MM.1S (cell line): ENCODE measurements at regions not wholly inside any gene's neighbourhood (a gene's known extent, or its start where the extent isn't known, plus 50 kb on each side); places are given as distances from the start of the nearest gene placed in this dataset.

Experiments used
- DNase-seq: peaks from one replicate; pipeline ENCODE4 v3.0.0-alpha.2; 2015
- H2AFZ ChIP-seq: fragments of 300-600 bp; sonication (generic); 2 replicates; pipeline ENCODE4 v1.6.0; 2016; ENCODE audit warnings: antibody characterized with exemption, low read length
- H3F3A ChIP-seq: fragments of 300-600 bp; sonication (generic); 2 replicates; pipeline ENCODE4 v1.6.1; 2016; ENCODE audit warnings: mild to moderate bottlenecking, antibody characterized with exemption, low read length, moderate library complexity, mixed read lengths; ENCODE audit not compliant: insufficient read depth
- H3K27ac ChIP-seq: fragments of 300-600 bp; sonication (generic); 2 replicates; pipeline ENCODE4 v1.5.1; 2016; ENCODE audit warnings: mild to moderate bottlenecking, low read length
- H3K27me3 ChIP-seq: fragments of 300-600 bp; sonication (generic); replicated peaks from 2 replicates; pipeline ENCODE4 v1.6.0; 2016; ENCODE audit warnings: low read length; ENCODE audit not compliant: insufficient read depth
- H3K36me3 ChIP-seq: fragments of 300-600 bp; sonication (generic); replicated peaks from 2 replicates; pipeline ENCODE4 v1.6.1; 2016; ENCODE audit warnings: mild to moderate bottlenecking, low read length, mixed read lengths; ENCODE audit not compliant: insufficient read depth
- H3K4me1 ChIP-seq: fragments of 300-600 bp; sonication (generic); 2 replicates; pipeline ENCODE4 v1.6.1; 2016; ENCODE audit warnings: low read length, mixed read lengths
- H3K4me2 ChIP-seq: fragments of 300-600 bp; sonication (generic); 2 replicates; pipeline ENCODE4 v1.6.0; 2016; ENCODE audit warnings: low read depth, low read length
- H3K4me3 ChIP-seq: fragments of 300-600 bp; sonication (generic); 2 replicates; pipeline ENCODE4 v1.5.1; 2016; ENCODE audit warnings: low read length, mixed read lengths
- H3K79me2 ChIP-seq: fragments of 300-600 bp; sonication (generic); 2 replicates; pipeline ENCODE4 v1.6.1; 2016; ENCODE audit warnings: mixed run types, low read length, mixed read lengths
- H3K9ac ChIP-seq: fragments of 300-600 bp; sonication (generic); 2 replicates; pipeline ENCODE4 v1.6.1; 2016; ENCODE audit warnings: low read length, mixed read lengths
- H3K9me2 ChIP-seq: fragments of 300-600 bp; sonication (generic); replicated peaks from 2 replicates; pipeline ENCODE4 v1.6.1; 2016; ENCODE audit warnings: mild to moderate bottlenecking, low read length, mixed read lengths; ENCODE audit not compliant: insufficient read depth
- H3K9me3 ChIP-seq: fragments of 300-600 bp; sonication (generic); replicated peaks from 2 replicates; pipeline ENCODE4 v1.6.1; 2016; ENCODE audit warnings: mild to moderate bottlenecking, low read length, mixed read lengths; ENCODE audit not compliant: insufficient read depth
- H4K20me1 ChIP-seq: fragments of 300-600 bp; sonication (generic); 2 replicates; pipeline ENCODE4 v1.6.1; 2016; ENCODE audit warnings: mild to moderate bottlenecking, low read length, moderate library complexity, mixed read lengths; ENCODE audit not compliant: insufficient read depth
- CTCF ChIP-seq: fragments of 300-600 bp; sonication (generic); IDR thresholded peaks from 2 replicates; pipeline ENCODE4 v1.5.1; 2016; ENCODE audit warnings: antibody characterized with exemption, low read length, mixed read lengths
- EZH2 ChIP-seq: fragments of 300-600 bp; sonication (generic); optimal IDR thresholded peaks from 2 replicates; pipeline ENCODE3; 2017; ENCODE audit warnings: low read depth, mild to moderate bottlenecking, antibody characterized with exemption, low read length, mixed read lengths
- EZH2phosphoT487 ChIP-seq: fragments of 300-600 bp; sonication (generic); IDR thresholded peaks from 2 replicates; pipeline ENCODE4 v1.6.1; 2018; ENCODE audit warnings: antibody characterized with exemption, low read length

DNA sequence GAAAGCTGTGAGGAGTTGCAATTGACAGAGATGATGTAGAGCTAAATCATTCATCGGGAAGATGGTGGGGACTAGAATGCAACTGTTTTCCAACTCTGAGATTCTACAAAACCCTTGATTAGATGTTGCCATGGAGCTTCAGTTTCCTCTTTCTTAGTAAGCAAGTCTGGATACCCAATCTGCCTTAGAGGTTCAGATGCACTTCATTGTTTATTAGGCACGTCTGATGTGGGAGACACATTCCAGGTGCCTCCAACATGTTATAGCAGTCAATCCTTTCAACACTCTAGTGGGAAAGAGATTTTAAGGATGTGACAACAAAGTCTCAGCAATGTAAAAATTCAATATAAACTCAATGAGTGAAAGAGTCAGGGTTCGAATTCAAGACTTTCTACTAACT lies 291.3 kb upstream of the PHYHIPL start:
- Histone ChIP-seq H3K4me2 (no peak overlapping the region), H4K20me1 (no peaks in the 10 kb centered on the region), H3K36me3 (no peaks in the 10 kb centered on the region), H3K9me2 (no peaks in the 10 kb centered on the region), H3K9ac (no peak overlapping the region), H3K79me2 (no peaks in the 10 kb centered on the region), H3K4me1 (no peaks in the 10 kb centered on the region), H3F3A (no peaks in the 10 kb centered on the region), H2AFZ (no peak overlapping the region), H3K27ac (no peak overlapping the region), H3K9me3 (no peaks in the 10 kb centered on the region), H3K27me3 (no peaks in the 10 kb centered on the region), H3K4me3 (no peak overlapping the region)
- no peak for TF ChIP-seq CTCF
- TF ChIP-seq EZH2, result no peak
- TF ChIP-seq EZH2phosphoT487, result no peak
- no peak for DNase-seq

- no peaks in the 10 kb centered on the region for H3K4me1 ChIP-seq
- H4K20me1 ChIP-seq, result no peaks in the 10 kb centered on the region
- TF ChIP-seq EZH2phosphoT487, result no peak
- no peak for TF ChIP-seq EZH2
- no peak for TF ChIP-seq CTCF
- no peak overlapping the region for H3K9ac ChIP-seq
- H3K79me2 ChIP-seq, result no peaks in the 10 kb centered on the region
- H3K9me2 ChIP-seq, result no peaks in the 10 kb centered on the region
- no peak overlapping the region for H3K27ac ChIP-seq
- no peaks in the 10 kb centered on the region for H3K27me3 ChIP-seq
- no peak overlapping the region for H2AFZ ChIP-seq
- H3K9me3 ChIP-seq, result no peaks in the 10 kb centered on the region
- no peak overlapping the region for H3K4me3 ChIP-seq
- H3F3A ChIP-seq, result no peaks in the 10 kb centered on the region
- H3K4me2 ChIP-seq, result no peak overlapping the region
- H3K36me3 ChIP-seq, result no peaks in the 10 kb centered on the region
- DNase-seq, result no peak
Measured at GRCh38 chr10:58885686-58886345, 290.6 kb upstream of the PHYHIPL start.

DNA sequence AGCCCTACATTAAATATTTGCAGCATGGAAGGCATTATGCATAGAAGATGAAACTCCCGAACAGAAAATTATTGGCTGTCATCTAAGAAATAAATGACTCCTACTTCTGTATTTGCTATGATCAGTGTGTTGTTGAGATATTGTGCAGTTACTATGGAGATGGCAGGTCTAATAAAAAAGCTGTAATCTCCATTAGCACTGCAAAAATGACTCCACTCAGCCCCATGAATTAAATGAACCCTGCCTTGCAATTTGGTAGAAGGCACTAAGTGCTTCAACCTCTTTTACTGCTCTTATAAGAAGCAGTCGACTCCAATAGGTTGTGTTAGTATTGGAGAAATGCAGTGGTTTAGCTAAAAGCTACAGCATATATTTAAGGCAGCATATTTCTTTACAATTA lies 290.0 kb upstream of the PHYHIPL start:
- Histone ChIP-seq H2AFZ (no peak overlapping the region), H3K36me3 (no peaks in the 10 kb centered on the region), H3K27ac (no peak overlapping the region), H3F3A (no peaks in the 10 kb centered on the region), H3K27me3 (no peaks in the 10 kb centered on the region), H3K4me3 (no peak overlapping the region), H3K9me2 (no peaks in the 10 kb centered on the region), H3K4me1 (no peaks in the 10 kb centered on the region), H3K9me3 (no peaks in the 10 kb centered on the region), H3K9ac (no peak overlapping the region), H4K20me1 (no peaks in the 10 kb centered on the region), H3K79me2 (no peaks in the 10 kb centered on the region), H3K4me2 (no peak overlapping the region)
- DNase-seq, result no peak
- TF ChIP-seq EZH2, result no peak
- TF ChIP-seq EZH2phosphoT487, result no peak
- no peak for TF ChIP-seq CTCF
